GM18508 (cell line): ENCODE measurements at regions not wholly inside any gene's neighbourhood (a gene's known extent, or its start where the extent isn't known, plus 50 kb on each side); places are given as distances from the start of the nearest gene placed in this dataset.

Experiments
- ATAC-seq: cut with Tn5 transposase; IDR thresholded peaks from one replicate; pipeline ENCODE4 v1.9.1; 2021; ENCODE audit warnings: moderate number of reproducible peaks; ENCODE audit not compliant: insufficient read depth, unreplicated experiment

- ATAC-seq: no peak
These were observed 852.6 kb downstream of the VRK1 start for GRCh38 chr14:97649752-97650151.

- ATAC-seq: no peak
These were observed 858.2 kb downstream of the VRK1 start for GRCh38 chr14:97655169-97655948.

GRCh38 chr14:97657609-97658008 is 860.4 kb downstream of the VRK1 start:
- no peak for ATAC-seq

- ATAC-seq: no peak
These were observed 890.9 kb downstream of the VRK1 start for GRCh38 chr14:97687944-97688630.

- no peak for ATAC-seq
These were observed 891.6 kb downstream of the VRK1 start for GRCh38 chr14:97688631-97689336.

- no peak for ATAC-seq
These were observed 894.9 kb downstream of the VRK1 start for GRCh38 chr14:97692084-97692483.

- no peak for ATAC-seq
These were observed 898.3 kb downstream of the VRK1 start for GRCh38 chr14:97695456-97695981.

GRCh38 chr14:97697772-97698171 is 900.6 kb downstream of the VRK1 start:
- no peak for ATAC-seq

GRCh38 chr14:97699026-97699425 is 901.8 kb downstream of the VRK1 start:
- no peak for ATAC-seq

- no peak for ATAC-seq
These were observed 906.0 kb downstream of the VRK1 start for GRCh38 chr14:97703006-97703760.

- ATAC-seq: no peak
These were observed 907.2 kb downstream of the VRK1 start for GRCh38 chr14:97704316-97704885.

- ATAC-seq: no peak
These were observed 907.9 kb downstream of the VRK1 start for GRCh38 chr14:97705107-97705506.

GRCh38 chr14:97705976-97706375 is 908.8 kb downstream of the VRK1 start:
- no peak for ATAC-seq

GRCh38 chr14:97706819-97707218 is 909.6 kb downstream of the VRK1 start:
- no peak for ATAC-seq

- ATAC-seq: no peak
These were observed 910.4 kb downstream of the VRK1 start for GRCh38 chr14:97707603-97708002.

- no peak for ATAC-seq
These were observed 912.4 kb downstream of the VRK1 start for GRCh38 chr14:97709552-97709951.

GRCh38 chr14:97710726-97711125 is 913.5 kb downstream of the VRK1 start:
- ATAC-seq: no peak

- ATAC-seq: no peak
These were observed 915.3 kb downstream of the VRK1 start for GRCh38 chr14:97712471-97712870.

GRCh38 chr14:97713023-97713422 is 915.8 kb downstream of the VRK1 start:
- no peak for ATAC-seq

- ATAC-seq: no peak
These were observed 921.8 kb downstream of the VRK1 start for GRCh38 chr14:97718886-97719442.
